ENCODE measurements at regions not wholly inside any gene's neighbourhood (a gene's known extent, or its start where the extent isn't known, plus 50 kb on each side); places are given as distances from the start of the nearest gene placed in this dataset.

DNA sequence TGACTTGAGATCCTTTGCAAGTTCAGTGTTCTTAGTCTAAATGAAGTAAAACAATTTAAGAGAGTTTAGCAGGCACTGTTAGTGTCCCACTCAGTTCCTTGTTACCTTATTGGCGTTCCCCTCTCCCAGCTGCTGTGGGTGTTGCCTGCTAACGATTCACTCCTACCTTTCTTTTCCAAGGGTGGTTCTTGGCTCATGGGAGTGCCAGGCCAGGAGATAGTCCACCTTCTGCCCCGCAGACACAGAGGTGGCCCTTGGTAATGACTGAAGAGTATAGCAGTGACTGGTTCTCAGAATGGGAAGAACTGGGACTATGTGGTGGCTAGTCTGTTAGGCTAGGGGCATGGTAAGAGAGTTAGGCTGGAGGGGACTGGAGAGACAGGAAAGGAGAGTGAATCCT lies 240.4 kb downstream of the EDEM1 start:
- TF ChIP-seq POLR2A (IDR thresholded peaks at IDR 0.05) (no peak), CTCF (IDR thresholded peaks at IDR 0.05) (no peak), EP300 (IDR thresholded peaks at IDR 0.05) (no peak)
